Central memory CD8-positive, alpha-beta T cell (primary cell): ENCODE measurements at regions not wholly inside any gene's neighbourhood (a gene's known extent, or its start where the extent isn't known, plus 50 kb on each side); places are given as distances from the start of the nearest gene placed in this dataset.
"Not testable (repeated sequence)": the region's sequence is repeated elsewhere in the genome, so short reads cannot be mapped to it uniquely, and the experiment has no call there.

ENCODE experiments used
- ATAC-seq: fragments of 150-1000 bp; cut with Tn5 transposase; replicated peaks from 2 replicates; pipeline ENCODE4 v1.10.0; 2022; ENCODE audit warnings: mild to moderate bottlenecking, moderate FRiP score, moderate number of reproducible peaks; ENCODE audit not compliant: poor library complexity, severe bottlenecking; ENCODE audit errors: extremely low read depth
- DNase-seq, 2 donors: peaks; one replicate each; pipeline ENCODE4 v3.0.0; 2021; ENCODE audit warnings: low spot score in 2 of 2
- H3K27ac Mint-ChIP-seq: one replicate; pipeline ENCODE4 v1.8.0; 2022; ENCODE audit warnings: low read depth, mild to moderate bottlenecking, moderate library complexity, mixed read lengths
- H3K27me3 Mint-ChIP-seq: one replicate; pipeline ENCODE4 v1.8.0; 2022; ENCODE audit warnings: mixed read lengths
- H3K36me3 Mint-ChIP-seq: one replicate; pipeline ENCODE4 v1.8.0; 2022; ENCODE audit warnings: mild to moderate bottlenecking, moderate library complexity, mixed read lengths; ENCODE audit not compliant: insufficient read depth
- H3K4me1 Mint-ChIP-seq: one replicate; pipeline ENCODE4 v1.8.0; 2022; ENCODE audit warnings: mixed read lengths
- H3K4me3 Mint-ChIP-seq: one replicate; pipeline ENCODE4 v1.8.0; 2022; ENCODE audit warnings: mild to moderate bottlenecking, moderate library complexity, mixed read lengths
- H3K9me3 Mint-ChIP-seq: one replicate; pipeline ENCODE4 v1.8.0; 2022; ENCODE audit warnings: mixed read lengths

DNA sequence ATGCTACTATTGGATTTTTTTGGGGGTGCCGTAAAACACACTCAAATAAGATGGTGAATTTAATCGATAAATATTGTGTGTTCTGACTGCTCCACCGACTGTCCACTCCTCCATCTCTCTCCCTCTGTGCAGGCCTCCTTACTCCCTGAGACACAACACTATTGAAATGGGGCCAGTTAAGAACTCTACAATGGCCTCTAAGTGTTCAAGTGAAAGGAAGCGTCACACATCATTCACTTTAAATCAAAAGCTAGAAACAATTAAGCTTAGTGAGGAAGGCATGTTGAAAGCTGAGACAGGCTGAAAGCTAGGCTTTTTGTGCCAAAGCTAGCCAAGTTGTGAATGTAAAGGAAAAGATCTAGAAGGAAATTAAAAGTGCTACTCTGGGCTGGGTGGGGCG lies 156.7 kb downstream of the CTTN start:
- ATAC-seq = no peak
- no peaks in the 10 kb centered on the region for H3K4me1 Mint-ChIP-seq

DNA sequence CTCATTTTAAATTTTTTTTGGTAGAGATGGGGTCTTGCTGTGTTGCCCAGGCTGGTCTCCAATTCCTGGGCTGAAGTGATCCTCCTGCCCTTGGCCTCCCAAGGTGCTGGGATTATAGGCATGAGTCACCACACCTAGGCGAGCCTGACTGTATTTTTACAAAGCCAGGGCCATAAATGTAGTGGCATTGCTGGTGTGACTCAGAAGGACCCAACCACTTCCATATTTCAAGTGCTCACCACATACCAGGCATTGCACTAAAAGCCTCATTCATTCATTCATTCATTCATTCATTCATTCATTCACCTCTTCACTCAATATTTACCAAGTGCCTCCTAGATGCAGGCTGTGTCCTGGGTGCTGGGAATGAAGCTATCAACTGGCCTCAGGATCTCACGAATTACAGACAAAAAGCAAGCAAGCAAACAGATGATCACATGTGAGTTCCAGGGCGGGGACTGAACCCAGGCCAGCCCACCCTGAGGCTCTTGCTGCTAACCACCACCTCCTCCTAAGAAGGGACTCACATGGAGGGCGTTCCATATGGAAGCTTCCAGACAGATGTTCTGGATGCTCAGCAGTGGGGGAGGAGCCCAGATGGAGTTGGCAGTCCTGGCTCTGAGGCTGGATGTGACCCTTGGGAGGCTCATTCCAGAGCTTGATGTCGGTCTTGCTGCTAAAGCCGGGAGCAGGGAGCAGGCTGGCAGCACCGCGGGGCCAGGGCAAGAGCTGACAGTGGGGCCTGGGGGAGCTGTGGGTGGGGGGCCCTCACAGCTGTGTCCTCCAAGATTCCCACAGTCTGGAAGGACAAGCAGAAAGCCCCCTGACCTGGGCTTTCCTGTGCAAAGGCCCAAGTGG lies 158.8 kb downstream of the CTTN start:
- no peak for ATAC-seq
- no peaks in the 10 kb centered on the region for H3K9me3 Mint-ChIP-seq
- H3K27ac Mint-ChIP-seq = no peak overlapping the region
- H3K4me3 Mint-ChIP-seq = no peak overlapping the region
- no peaks in the 10 kb centered on the region for H3K36me3 Mint-ChIP-seq
- no peaks in the 10 kb centered on the region for H3K4me1 Mint-ChIP-seq
- H3K27me3 Mint-ChIP-seq = no peaks in the 10 kb centered on the region
- no peak for DNase-seq

More for the DNA sequence above, 156.7 kb downstream of the CTTN start:
- no peaks in the 10 kb centered on the region for H3K36me3 Mint-ChIP-seq
- no peak for DNase-seq
- H3K27ac Mint-ChIP-seq = no peak overlapping the region
- H3K4me3 Mint-ChIP-seq = no peak overlapping the region
- peaks cover 7% of the 10 kb centered on the region for H3K27me3 Mint-ChIP-seq
- no peaks in the 10 kb centered on the region for H3K9me3 Mint-ChIP-seq

DNA sequence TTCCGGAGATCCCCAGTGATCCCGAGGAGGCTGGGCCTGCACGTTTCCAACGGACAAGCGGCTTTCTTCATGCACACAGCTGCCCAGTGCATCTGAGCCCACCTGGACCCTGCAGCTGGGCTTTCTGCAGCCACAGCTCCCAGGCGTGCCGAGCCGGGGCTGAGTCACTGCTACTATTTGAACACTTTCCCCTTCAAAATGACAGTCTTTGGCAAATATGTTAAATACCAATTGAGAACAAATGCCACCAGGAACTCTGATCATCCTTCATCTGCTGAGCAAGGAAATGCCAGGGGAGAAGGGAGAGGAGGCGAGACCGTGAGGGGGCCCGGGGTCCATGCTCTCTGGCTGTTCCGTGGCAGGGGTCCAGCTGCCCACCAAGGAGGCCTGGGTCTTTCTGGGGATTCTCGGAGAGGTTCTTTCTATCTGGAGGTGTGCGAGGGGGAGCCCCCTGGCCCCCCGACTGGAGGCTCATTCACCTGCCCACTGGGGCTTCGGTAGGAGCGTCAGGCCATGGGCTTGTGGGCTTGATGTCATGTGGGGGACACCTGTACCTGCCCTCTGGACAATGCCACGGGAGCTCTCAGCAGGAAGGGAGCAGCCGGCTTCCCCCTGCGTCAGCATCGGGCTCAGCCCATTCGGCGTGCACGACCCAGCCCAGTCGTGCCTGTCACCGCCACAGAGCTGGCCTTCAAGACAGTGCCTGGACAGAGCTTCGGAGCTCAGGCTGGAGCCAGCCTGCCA lies 159.6 kb downstream of the CTTN start:
- H3K27me3 Mint-ChIP-seq = no peaks in the 10 kb centered on the region
- H3K36me3 Mint-ChIP-seq = no peaks in the 10 kb centered on the region
- no peak overlapping the region for H3K27ac Mint-ChIP-seq
- no peaks in the 10 kb centered on the region for H3K9me3 Mint-ChIP-seq
- no peak for ATAC-seq
- no peak overlapping the region for H3K4me3 Mint-ChIP-seq
- H3K4me1 Mint-ChIP-seq = no peaks in the 10 kb centered on the region
- DNase-seq = no peak

DNA sequence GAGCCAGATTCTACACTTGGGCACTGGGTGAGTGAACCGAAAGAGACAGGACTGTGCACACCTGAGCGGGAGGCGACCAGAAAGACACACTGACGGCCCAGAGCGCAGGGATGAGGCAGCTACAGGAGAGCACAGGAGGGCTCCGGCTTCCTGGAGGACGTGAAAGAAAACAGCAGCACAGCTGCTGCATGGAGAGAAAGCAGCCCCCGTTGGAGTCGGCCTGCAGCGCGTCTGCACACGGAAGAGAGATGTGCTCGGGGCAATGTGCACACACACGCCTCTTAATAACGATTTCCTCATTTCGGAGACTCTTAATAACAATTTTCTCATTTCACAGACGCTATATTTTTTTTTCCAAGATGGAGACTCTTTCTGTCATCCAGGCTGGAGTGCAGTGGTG lies 160.4 kb downstream of the CTTN start:
- DNase-seq (no peak), ATAC-seq (no peak)
- no peak overlapping the region for H3K4me3 Mint-ChIP-seq
- no peaks in the 10 kb centered on the region for H3K4me1 Mint-ChIP-seq
- H3K27me3 Mint-ChIP-seq = no peaks in the 10 kb centered on the region
- no peaks in the 10 kb centered on the region for H3K36me3 Mint-ChIP-seq
- H3K9me3 Mint-ChIP-seq = no peaks in the 10 kb centered on the region
- H3K27ac Mint-ChIP-seq = no peak overlapping the region

DNA sequence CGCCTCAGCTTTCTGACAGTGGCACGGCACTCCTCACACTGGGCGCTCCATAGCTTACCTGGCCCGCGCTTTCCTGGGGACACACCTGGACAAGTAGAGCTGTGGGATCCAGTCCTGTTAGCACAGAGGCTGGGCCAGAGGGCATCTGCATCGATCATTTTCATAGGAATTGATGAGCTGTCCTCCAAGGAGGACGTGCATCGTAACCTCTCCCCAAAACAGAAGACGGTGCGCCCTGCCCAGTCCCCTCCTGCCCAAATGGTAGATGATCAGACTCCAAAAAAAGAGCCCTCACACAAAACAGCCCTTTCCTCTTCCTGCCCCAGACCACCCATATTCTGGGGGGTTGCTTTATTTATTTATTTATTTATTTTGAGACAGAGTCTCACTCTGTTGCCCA lies 161.2 kb downstream of the CTTN start:
- no peaks in the 10 kb centered on the region for H3K36me3 Mint-ChIP-seq
- H3K4me3 Mint-ChIP-seq = no peak overlapping the region
- H3K9me3 Mint-ChIP-seq = no peaks in the 10 kb centered on the region
- no peak overlapping the region for H3K27ac Mint-ChIP-seq
- H3K4me1 Mint-ChIP-seq = no peaks in the 10 kb centered on the region
- DNase-seq = no peak
- peaks cover 4% of the 10 kb centered on the region for H3K27me3 Mint-ChIP-seq
- no peak for ATAC-seq

DNA sequence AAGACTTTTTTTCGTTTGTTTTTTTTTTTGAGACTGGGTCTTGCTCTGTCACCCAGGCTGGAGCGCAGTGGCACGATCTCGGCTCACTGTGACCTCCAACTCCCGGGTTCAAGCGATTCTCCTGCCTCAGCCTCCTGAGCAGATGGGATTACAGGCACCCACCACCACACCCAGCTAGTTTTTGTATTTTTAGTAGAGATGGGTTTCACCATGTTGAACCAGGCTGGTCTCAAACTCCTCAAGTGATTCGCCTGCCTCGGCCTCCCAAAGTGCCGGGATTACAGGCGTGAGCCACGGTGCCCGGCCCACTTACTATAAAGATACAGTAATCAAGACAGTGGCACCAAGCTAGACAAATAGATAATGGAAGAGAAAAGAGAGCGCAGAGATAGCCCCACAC lies 162.3 kb downstream of the CTTN start:
- not testable (repeated sequence) for H3K4me1 Mint-ChIP-seq, ATAC-seq, DNase-seq, H3K27ac Mint-ChIP-seq, H3K36me3 Mint-ChIP-seq, H3K4me3 Mint-ChIP-seq, H3K9me3 Mint-ChIP-seq
- H3K27me3 Mint-ChIP-seq = peaks cover 15% of the 10 kb centered on the region

DNA sequence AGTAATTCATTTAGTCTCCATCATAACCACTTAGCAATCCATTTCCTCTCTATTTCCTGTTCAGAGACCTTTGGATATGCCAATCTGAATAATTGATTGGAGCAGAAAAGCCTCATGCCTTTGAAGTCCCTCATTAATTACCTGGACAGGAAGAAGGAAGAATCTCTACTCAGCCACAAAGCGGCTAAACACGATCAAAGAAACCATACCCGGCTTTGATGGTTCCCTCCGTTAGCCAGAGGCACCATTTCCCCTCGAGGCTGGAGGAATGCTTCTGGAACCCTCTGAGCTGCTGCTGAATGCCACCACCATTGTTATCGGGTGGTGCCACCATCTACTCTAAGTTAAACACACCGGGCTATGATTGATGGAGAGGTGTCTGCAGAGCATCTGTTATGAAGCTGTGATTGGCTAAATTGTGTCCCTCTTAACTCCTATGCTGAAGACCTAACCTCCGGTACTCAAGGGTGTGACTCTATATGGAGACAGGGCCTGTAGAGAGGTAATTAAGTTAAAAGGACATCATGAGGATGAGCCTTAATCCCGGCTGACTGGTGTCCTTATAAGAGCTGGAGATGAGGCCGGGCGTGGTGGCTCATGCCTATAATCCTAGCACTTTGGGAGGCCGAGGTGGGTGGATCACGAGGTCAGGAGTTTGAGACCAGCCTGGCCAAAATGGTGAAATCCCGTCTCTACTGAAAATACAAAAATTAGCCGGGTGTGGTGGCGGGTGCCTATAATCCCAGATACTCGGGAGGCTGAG lies 168.6 kb downstream of the CTTN start:
- H3K4me3 Mint-ChIP-seq = peak overlapping the region; percentile 18
- H3K27me3 Mint-ChIP-seq = peaks cover 61% of the 10 kb centered on the region
- no peak for ATAC-seq
- no peak overlapping the region for H3K27ac Mint-ChIP-seq
- no peaks in the 10 kb centered on the region for H3K4me1 Mint-ChIP-seq
- no peak for DNase-seq
- H3K9me3 Mint-ChIP-seq = no peaks in the 10 kb centered on the region
- H3K36me3 Mint-ChIP-seq = no peaks in the 10 kb centered on the region

DNA sequence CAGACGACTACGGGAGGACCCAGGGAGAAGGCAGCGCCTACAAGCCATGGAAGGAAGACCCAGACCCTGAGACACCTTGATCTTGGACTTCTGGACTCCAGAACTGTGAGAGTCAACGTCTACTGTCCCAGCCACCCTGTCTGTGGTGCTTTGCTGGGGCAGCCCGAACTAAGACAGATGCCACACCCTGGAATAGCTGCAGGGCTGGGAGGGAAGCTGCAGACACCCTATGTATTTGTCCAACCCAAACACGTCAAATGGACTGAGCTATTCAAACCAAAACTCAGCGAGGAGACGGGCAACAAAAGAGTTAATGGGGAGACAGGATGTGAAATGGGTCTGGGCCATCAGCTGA lies 169.3 kb downstream of the CTTN start:
- ATAC-seq = no peak
- H3K36me3 Mint-ChIP-seq = no peaks in the 10 kb centered on the region
- H3K9me3 Mint-ChIP-seq = no peaks in the 10 kb centered on the region
- peak overlapping the region; percentile 18 for H3K4me3 Mint-ChIP-seq
- H3K27me3 Mint-ChIP-seq = peaks cover 61% of the 10 kb centered on the region
- no peaks in the 10 kb centered on the region for H3K4me1 Mint-ChIP-seq
- H3K27ac Mint-ChIP-seq = no peak overlapping the region
- no peak for DNase-seq

DNA sequence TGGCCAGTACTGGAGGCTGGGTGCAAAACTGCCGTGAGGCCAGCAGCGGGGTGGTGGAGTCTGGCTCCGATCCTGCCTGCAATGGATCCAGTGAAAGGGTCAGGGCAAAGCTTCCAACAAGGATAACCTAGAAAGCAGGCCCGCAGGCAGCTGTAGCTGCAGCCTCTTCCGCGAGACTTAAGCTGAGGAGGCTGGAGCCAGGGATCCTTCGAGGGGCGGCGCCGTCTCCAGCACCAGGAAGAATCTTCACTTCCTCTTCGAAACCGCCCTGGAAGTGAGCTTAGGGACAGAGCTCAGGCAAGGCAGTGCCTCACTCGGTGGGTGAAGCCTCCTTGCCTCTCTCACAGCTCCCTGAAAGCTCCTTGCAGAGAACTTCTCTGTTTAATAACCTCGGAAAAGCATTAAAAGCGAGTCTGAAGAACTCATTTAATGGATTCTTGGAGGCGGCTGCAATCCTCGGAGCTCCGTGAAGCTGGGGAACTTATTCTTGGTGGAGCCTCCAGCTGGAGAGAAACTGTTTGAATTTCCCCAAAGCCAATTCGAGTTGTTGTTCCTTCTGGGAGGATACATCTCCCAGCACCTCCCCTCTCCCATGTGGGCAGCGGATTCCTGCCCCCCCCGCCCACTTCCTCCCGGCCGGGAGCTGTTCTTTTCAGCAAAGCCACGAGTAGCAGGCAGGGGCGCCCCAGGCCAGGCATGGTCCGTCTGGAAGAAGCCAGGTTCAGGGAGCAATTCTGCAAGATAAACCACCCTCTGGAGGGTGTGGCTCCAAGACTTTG lies 169.9 kb downstream of the CTTN start:
- peaks cover 61% of the 10 kb centered on the region for H3K27me3 Mint-ChIP-seq
- H3K9me3 Mint-ChIP-seq = no peaks in the 10 kb centered on the region
- no peak for DNase-seq
- ATAC-seq = no peak
- peak overlapping the region; percentile 18 for H3K4me3 Mint-ChIP-seq
- no peaks in the 10 kb centered on the region for H3K4me1 Mint-ChIP-seq
- H3K27ac Mint-ChIP-seq = no peak overlapping the region
- no peaks in the 10 kb centered on the region for H3K36me3 Mint-ChIP-seq

DNA sequence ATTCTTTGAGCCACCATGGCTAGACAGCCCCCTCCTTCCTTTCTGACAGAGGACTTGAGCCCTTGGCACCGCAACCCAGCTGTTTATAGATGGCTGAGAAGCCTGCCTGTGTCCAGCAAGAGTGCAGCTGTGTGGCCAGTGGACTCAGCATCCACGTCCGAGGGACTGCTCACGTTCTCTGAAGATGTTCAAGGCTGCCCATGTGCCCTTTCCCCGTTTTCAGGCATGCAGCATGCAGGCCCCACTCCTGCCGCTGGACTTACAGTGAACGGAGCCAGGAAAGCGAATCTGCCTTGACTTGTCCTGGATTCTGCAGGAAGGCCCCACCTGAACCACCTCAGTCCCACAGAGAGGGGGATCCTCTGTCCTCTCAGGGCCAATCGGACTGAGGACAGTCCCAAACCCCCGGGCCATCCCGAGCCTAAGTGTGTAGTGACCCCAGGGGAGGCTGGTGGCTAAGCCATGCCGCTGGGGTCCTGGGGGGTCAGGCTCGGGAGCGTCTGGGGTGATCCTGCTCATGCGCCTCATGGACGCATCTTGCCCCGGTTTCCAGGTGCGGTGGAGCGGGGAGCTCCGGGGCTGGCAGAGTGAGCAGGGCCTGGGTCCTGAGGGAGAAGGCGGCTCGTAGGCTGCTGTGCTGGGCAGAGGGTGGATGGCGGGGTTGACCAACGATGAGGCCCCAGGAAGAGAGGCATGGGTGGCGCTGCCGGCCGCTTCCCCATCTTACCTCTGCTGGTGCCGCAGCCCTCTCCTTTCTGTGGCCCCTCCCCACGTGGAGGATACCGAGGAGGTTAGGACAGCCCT lies 170.7 kb downstream of the CTTN start:
- no peaks in the 10 kb centered on the region for H3K36me3 Mint-ChIP-seq
- H3K9me3 Mint-ChIP-seq = no peaks in the 10 kb centered on the region
- no peak overlapping the region for H3K27ac Mint-ChIP-seq
- H3K4me3 Mint-ChIP-seq = no peak overlapping the region
- H3K27me3 Mint-ChIP-seq = peaks cover 63% of the 10 kb centered on the region
- no peak for ATAC-seq
- DNase-seq = no peak
- H3K4me1 Mint-ChIP-seq = no peaks in the 10 kb centered on the region

DNA sequence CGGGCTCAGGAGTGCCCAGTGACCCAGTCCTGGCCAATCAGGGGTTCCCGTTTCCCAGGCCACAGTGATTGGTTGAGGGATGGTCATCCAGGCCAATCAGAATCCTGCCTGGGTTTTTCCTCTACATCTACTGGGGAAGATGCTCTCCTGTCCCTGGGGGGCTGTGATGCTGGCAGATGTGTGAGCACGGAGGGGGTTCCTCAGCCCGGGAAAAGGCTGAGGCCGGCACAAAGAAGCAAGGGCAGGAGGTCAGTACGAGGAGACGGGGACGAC lies 171.2 kb downstream of the CTTN start:
- DNase-seq (no peak), ATAC-seq (no peak)
- no peaks in the 10 kb centered on the region for H3K36me3 Mint-ChIP-seq
- H3K27ac Mint-ChIP-seq = no peak overlapping the region
- no peaks in the 10 kb centered on the region for H3K9me3 Mint-ChIP-seq
- no peak overlapping the region for H3K4me3 Mint-ChIP-seq
- H3K27me3 Mint-ChIP-seq = peaks cover 65% of the 10 kb centered on the region
- H3K4me1 Mint-ChIP-seq = no peaks in the 10 kb centered on the region
